Stimulated activated naive CD8-positive, alpha-beta T cell treated with anti-CD3 and anti-CD28 coated beads, Interleukin-15, amount 100 ng/mL, for 72 hours (primary cell): ENCODE measurements at regions not wholly inside any gene's neighbourhood (a gene's known extent, or its start where the extent isn't known, plus 50 kb on each side); places are given as distances from the start of the nearest gene placed in this dataset.

Source experiments
- ATAC-seq: fragments of 150-1000 bp; cut with Tn5 transposase; 2 replicates; pipeline ENCODE4 v1.10.0; 2021; ENCODE audit warnings: mild to moderate bottlenecking, moderate library complexity
- DNase-seq, 2 donors: peaks; one replicate each; pipeline ENCODE4 v3.0.0; 2021 to 2022
- H3K27ac Mint-ChIP-seq, 2 donors: one replicate each; pipeline ENCODE4 v1.8.0; 2022; ENCODE audit warnings: mild to moderate bottlenecking in 2 of 2, mixed read lengths in 2 of 2, moderate library complexity in 2 of 2
- H3K27me3 Mint-ChIP-seq: one replicate; pipeline ENCODE4 v1.8.0; 2022; ENCODE audit warnings: mixed read lengths
- H3K4me1 Mint-ChIP-seq: one replicate; pipeline ENCODE4 v1.8.0; 2022; ENCODE audit warnings: mild to moderate bottlenecking, mixed read lengths
- H3K4me3 Mint-ChIP-seq, 2 donors: one replicate each; pipeline ENCODE4 v1.8.0; 2022; ENCODE audit warnings: mild to moderate bottlenecking in 2 of 2, mixed read lengths in 2 of 2, moderate library complexity in 1 of 2
- H3K9me3 Mint-ChIP-seq, 2 donors: one replicate each; pipeline ENCODE4 v1.8.0; 2022; ENCODE audit warnings: mixed read lengths in 2 of 2

DNA sequence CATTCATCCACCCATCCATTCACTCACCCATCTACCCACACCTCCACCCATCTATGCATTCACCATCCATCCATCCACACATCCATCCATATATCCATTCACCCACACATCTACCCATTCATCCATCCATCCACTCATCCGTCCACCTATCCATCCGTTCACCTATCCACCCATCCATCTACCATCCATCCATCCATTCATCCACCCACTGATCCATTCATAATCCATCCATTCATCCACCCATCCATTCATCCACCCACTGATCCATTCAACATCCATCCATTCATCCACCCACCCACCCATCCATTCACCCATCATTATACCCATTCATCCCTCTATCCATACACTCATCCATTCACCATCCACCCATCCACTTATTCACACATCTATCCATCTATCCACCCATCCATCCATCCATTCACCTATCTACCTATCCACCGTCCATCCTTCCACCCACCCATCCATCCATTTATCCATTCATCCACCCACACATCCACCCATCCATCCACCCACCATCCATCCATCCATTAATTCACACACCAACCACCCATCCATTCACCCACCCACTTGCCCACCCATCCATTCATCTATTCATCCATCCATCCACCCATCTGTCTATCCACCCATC lies 336.5 kb upstream of the IRX4 start:
- ATAC-seq = no peak
- H3K4me3 Mint-ChIP-seq = no peak overlapping the region
- peaks cover 0 to 7% of the 10 kb centered on the region in 2 donors for H3K9me3 Mint-ChIP-seq
- no peaks in the 10 kb centered on the region for H3K4me1 Mint-ChIP-seq
- no peaks in the 10 kb centered on the region for H3K27me3 Mint-ChIP-seq
- no peak for DNase-seq
- no peak overlapping the region for H3K27ac Mint-ChIP-seq

DNA sequence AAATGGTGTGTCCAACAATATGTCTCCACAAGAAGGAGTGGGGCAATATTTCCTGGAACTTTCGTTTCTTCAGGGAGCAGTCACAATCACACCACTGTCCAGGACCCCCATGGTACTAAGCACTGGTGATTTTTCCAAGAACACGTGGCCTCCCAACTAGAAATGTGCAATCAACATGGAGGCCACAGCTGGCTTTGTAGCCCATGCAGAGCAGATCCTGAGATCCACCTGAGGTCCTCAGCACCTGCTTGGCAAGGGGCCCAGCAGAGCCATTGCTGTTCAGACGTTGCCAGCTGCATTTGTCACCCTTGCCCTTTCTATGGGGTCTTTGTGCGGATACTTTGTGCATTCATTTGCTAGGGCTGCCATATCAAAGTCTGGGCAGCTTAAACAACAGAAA lies 334.5 kb upstream of the IRX4 start:
- H3K9me3 Mint-ChIP-seq = peaks cover 0 to 7% of the 10 kb centered on the region in 2 donors
- no peaks in the 10 kb centered on the region for H3K27me3 Mint-ChIP-seq
- no peak for ATAC-seq
- H3K4me3 Mint-ChIP-seq = no peak overlapping the region
- no peaks in the 10 kb centered on the region for H3K4me1 Mint-ChIP-seq
- H3K27ac Mint-ChIP-seq = no peak overlapping the region
- no peak for DNase-seq

DNA sequence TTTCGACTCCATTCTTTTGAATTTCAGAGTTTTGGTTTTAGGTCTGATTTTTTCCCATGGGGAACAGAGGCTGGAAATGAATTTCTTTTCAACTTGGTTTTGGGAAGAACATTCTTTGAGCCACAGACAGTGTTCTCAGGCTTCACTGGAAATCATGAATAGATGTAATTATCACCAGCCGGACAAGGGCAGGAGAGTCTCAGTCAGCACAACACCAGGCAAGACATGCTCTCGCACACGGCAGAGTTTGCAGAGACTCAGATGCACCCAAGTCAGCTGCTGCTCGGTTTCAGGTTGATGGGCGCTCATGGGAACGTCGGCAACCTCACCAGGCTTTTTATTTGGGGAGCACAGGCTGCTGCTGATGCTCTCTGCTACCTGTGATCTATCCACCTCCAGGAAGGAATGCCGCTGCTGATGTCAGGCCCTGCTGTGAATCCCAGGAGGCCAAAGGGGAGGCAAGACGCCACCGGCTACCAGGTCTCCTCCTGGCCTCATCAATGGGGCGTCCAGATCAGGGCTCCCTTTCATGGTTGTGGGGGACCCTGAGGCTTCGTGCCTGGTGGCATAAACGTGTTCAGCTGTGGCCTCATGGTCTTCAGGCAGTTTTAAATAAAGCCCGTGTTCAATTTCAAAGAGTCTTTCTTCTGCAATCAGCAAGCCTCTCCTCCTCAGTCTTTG lies 332.3 kb upstream of the IRX4 start:
- H3K27ac Mint-ChIP-seq = no peak overlapping the region
- ATAC-seq (no peak), DNase-seq (no peak)
- H3K9me3 Mint-ChIP-seq = peaks cover 0 to 7% of the 10 kb centered on the region in 2 donors
- no peaks in the 10 kb centered on the region for H3K27me3 Mint-ChIP-seq
- no peaks in the 10 kb centered on the region for H3K4me1 Mint-ChIP-seq
- H3K4me3 Mint-ChIP-seq = no peak overlapping the region

DNA sequence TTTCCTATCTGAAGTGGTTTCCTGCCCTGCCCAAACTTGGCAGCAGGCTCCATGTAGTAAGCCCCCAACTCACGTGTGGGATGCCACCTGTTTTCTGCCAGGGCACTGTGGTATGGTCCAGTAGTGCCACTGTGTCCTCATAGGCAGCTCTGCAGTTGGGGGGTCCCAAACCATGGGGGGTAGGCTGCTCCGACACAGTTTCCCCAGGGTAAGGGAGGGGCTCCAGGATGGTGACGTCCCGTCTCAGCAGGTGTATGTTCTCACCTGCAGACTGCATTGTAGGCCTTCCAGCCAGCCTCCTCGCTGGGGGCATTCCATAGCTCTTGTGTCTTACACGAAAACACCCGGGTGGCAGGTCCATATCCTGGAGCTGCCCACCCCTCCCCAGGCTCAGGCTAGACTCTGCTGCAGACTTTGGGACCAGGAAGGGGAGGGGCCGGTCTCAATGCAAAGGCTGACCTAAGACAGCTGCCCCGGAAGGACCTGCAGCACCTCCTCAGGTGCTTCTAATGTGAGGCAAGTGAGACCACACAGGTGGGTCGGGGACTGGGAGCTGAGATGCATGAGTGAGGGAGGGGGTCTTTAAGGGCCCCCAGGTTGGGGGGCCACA lies 330.5 kb upstream of the IRX4 start:
- ATAC-seq (peak; percentile 37), DNase-seq (no peak)
- Mint-ChIP-seq H3K9me3 (no peaks in the 10 kb centered on the region), H3K4me3 (no peak overlapping the region), H3K27me3 (peaks cover 1% of the 10 kb centered on the region), H3K27ac (no peak overlapping the region), H3K4me1 (no peaks in the 10 kb centered on the region)

DNA sequence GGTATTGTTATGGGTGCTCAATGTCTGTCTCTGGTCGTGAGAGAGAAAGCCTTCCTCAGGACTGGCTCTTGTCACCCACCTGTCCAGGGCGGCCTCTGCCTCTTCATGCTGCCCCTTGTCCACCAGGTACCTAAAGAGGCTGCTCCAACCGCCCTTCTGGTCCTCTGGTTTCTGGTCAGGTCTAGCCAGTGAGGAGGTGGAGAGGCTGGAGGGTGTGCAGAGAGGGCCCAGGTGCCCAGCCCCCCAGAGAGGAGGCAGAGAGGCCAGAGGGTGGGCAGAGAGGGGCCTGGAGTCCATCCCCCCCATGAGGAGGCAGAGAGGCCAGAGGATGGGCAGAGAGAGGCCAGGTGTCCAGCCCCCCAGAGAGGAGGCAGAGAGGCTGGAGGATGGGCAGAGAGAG lies 329.8 kb upstream of the IRX4 start:
- no peaks in the 10 kb centered on the region for H3K9me3 Mint-ChIP-seq
- no peak for DNase-seq
- no peaks in the 10 kb centered on the region for H3K4me1 Mint-ChIP-seq
- peak; percentile 15 for ATAC-seq
- H3K27me3 Mint-ChIP-seq = peaks cover 8% of the 10 kb centered on the region
- H3K27ac Mint-ChIP-seq = no peak overlapping the region
- no peak overlapping the region for H3K4me3 Mint-ChIP-seq

DNA sequence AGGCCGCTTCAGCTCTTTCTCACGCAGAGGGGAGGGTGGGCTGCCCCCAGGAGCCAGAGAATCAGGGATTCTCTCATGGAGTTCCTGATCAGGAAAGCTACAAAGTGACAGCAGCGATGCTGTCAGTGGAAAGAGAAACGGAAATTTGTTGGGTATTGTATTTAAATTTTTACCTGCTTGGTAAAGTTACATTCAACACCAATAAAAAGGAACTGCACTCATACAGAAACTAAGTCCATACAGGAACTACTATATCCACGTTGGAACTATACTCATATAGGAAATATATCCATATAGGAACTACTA lies 325.5 kb upstream of the IRX4 start:
- DNase-seq = no peak
- Mint-ChIP-seq H3K4me1 (no peaks in the 10 kb centered on the region), H3K4me3 (no peak overlapping the region), H3K27me3 (peaks cover 44% of the 10 kb centered on the region), H3K9me3 (no peaks in the 10 kb centered on the region), H3K27ac (no peak overlapping the region)
- no peak for ATAC-seq

DNA sequence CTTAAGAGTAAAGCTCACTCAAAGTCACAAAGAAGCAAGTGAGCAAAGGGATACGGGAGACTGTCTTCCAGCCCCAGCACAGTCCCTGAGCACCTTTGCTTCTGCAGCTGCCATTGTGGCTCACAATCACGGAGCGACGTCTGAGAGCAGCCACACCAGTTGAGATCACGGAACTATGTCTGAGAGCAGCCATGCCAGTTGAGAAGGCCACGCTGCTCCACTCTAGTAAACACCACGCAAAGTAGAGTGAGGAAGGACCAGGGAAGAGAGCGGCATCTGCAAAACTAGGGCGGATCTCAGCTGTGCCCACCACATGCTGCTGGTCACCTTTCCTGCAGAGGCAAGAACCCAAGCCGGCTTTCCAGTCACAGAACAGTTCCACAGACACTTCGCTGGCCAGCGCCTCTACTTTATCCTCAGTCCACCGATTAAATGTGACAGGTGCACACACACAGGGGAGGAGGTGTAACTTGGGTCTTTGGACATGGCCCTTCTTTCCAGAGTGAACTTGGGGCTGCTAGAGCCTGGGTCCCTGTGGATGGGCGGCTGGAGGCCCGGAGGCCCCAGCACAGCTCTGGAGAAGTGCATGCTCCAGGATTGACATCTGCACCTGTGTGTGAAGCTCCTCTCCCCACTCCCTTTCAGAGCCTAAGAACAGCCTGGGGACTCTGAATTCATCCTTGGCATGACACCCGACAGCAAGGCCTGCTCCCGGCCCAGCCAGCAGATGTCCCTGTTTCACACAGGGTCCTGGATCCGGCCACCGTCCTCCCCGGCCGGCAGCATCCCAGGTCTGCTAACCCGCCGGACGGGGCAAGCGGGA lies 324.9 kb upstream of the IRX4 start:
- no peak for ATAC-seq
- Mint-ChIP-seq H3K4me1 (no peaks in the 10 kb centered on the region), H3K27ac (no peak overlapping the region), H3K4me3 (no peak overlapping the region), H3K27me3 (peaks cover 44% of the 10 kb centered on the region), H3K9me3 (no peaks in the 10 kb centered on the region)
- DNase-seq = no peak

DNA sequence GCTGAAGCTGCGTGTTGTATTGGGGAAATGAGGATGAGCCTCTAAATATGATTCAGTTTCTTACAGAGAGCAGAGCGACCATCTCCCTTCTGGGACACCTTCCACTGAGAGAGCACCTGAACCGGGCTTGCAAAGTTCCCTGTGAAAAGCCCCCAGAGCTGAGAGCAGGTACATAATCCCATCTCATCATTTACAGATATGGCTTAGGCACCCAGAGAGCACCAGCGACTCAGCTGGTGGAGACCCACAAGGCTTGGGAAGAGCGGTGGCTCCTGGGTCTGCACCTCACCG lies 324.3 kb upstream of the IRX4 start:
- no peak overlapping the region for H3K27ac Mint-ChIP-seq
- no peak overlapping the region for H3K4me3 Mint-ChIP-seq
- H3K27me3 Mint-ChIP-seq = peaks cover 44% of the 10 kb centered on the region
- DNase-seq = no peak
- no peak for ATAC-seq
- H3K9me3 Mint-ChIP-seq = no peaks in the 10 kb centered on the region
- H3K4me1 Mint-ChIP-seq = no peaks in the 10 kb centered on the region

DNA sequence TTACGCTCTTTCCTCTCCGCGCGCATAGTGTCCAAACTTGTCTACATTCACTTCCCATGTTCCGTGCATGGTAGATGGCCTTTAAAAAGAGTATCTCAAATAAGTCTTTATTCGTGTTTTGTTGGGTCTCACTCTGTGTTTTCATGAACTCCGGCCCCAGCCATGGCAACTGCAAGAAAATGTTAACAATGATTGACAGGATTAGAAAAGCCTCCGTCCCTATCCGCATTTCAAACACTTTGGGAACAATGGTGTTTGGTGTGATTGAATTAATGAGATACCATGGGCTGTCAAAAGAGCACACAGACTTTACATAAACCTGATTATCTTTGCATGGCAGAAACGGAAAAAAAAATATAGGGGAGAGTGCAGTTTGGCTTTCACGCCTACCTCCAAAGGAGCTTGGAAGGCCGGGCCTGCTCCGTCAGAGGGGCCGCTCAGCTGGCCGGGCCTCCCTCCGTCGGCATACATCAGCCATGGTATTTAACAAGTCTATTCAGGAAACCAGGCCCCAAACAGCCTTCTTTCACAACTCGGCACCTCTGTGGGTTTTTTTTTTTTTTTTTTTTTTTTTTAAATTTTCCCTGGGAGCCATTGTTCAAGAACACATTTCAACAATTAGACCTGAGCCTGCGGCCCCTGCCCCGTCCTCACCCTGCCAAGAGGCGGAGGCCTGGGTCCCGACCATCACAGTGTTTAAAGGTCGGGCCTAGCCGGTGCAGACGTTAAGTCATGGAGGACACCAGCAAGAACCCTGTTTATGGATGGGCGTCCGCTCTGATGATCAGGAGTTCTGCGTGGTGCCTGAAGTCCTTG lies 323.8 kb upstream of the IRX4 start:
- Mint-ChIP-seq H3K4me3 (no peak overlapping the region), H3K9me3 (no peaks in the 10 kb centered on the region), H3K27me3 (peaks cover 44% of the 10 kb centered on the region), H3K27ac (no peak overlapping the region), H3K4me1 (no peaks in the 10 kb centered on the region)
- DNase-seq (no peak), ATAC-seq (no peak)

DNA sequence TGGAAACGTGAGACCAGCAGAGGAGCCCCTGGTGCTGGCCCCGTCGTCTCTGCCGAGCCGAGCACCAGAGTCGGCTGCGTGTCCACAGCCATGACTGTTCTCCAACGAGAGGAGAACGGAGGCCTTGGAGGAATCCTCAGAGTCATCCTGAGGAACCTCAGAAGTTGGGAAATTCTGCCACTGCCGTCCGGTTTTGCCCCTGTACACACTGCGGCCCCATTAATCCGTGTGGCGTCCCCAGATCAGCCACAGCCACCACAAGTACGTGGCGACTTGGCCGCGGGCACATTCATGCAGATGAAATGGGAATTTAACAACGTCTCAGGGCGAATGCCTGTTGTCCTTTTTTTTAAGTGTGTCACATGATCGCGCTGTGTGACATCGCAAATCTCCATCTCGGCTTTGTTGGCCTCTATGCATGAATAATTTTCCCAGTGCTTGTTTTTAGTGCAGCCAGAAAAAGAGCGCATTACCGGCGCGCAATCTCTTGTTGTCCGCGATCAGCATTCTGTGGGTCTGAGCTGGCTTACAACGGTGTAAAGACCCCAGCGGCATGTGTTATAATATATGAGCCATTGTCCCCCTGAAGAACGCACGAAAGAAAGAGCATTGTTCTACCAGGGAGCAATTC lies 323.0 kb upstream of the IRX4 start:
- no peak overlapping the region for H3K4me3 Mint-ChIP-seq
- no peaks in the 10 kb centered on the region for H3K9me3 Mint-ChIP-seq
- DNase-seq (no peak), ATAC-seq (no peak)
- no peaks in the 10 kb centered on the region for H3K4me1 Mint-ChIP-seq
- no peak overlapping the region for H3K27ac Mint-ChIP-seq
- H3K27me3 Mint-ChIP-seq = peaks cover 44% of the 10 kb centered on the region

DNA sequence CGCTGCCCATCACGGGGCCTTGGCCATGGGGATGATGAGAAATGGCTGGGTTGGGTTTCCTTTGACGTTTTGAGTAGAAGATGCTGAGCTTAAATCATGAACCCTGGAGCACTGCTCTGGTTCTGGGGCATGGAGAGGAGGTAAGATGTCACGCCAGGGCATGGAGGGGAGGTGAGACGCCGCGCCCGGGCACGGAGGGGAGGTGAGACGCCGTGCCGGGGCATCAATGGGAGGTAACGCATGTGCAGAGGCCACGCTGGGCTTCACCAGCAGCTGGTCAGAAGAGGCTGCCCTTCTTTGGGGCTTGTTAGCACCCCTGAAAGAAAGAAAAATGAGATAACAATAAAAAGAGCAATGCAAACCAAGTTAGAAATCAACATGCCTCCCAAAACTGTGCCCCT lies 322.5 kb upstream of the IRX4 start:
- peak overlapping the region in 1 of 2 donors; percentile 13 for H3K27ac Mint-ChIP-seq
- H3K27me3 Mint-ChIP-seq = peaks cover 47% of the 10 kb centered on the region
- no peaks in the 10 kb centered on the region for H3K9me3 Mint-ChIP-seq
- no peak for DNase-seq
- H3K4me3 Mint-ChIP-seq = no peak overlapping the region
- H3K4me1 Mint-ChIP-seq = no peaks in the 10 kb centered on the region
- peak; percentile 12 for ATAC-seq

DNA sequence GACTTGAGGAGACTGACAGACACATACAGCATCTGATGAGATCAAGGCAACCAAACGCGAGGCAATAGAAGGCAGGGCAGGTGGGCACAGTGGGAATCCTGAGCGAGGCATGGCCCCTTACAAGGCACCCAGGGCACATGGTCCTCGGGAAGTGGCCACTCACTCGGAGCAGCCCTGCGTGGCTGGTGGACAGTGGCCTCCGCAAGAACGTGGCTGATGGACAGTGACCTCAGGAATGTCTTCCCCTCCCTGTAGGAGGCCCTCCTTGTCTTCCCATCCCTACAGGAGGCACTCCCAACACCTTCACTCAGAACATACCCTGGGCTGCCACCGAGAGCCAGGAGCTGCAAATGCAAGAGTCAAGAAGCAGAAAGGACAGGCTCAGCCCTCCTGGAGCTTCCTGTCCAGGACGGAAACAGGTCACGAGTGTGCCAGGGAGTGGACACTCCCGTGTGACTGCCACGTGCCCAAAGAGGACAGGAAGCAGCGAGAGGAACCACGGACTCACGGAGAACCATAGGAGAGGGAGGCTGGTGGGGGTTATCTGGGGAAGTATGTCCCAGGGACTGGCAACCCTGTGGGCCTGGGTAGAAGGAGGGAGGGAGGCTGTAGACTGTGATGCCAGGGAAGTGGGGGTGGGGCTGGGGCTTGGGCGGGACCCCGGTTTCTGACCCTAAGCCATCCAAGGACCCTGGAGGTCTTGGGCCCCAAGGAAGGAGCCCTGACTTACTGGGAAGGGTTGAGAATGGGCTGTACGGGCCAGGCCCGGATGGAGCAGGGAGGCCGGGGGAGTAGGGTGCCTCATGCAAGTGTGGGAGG lies 321.9 kb upstream of the IRX4 start:
- ATAC-seq = peak; percentile 54

DNA sequence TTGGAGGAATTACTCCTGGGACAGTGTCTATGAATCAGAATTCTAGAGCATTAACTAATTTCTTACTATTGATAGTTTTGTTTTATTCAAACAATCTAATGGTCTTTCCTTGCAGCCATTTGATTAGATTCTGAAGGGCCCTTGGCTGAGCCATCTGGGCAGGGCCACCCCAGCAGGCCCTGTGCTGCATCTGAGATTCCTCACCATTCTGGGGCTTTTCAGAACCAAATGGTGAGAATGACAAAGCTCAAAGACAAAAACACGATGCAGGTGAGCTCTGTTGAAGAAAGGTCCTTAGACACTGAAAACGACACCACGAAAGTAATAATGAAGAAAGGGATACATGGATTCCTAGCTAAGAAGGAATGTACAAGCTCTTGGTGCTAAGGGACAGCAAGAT lies 321.0 kb upstream of the IRX4 start:
- DNase-seq (no peak), ATAC-seq (no peak)
- no peak overlapping the region for H3K4me3 Mint-ChIP-seq
- no peaks in the 10 kb centered on the region for H3K4me1 Mint-ChIP-seq
- H3K9me3 Mint-ChIP-seq = no peaks in the 10 kb centered on the region
- H3K27me3 Mint-ChIP-seq = peaks cover 52% of the 10 kb centered on the region
- no peak overlapping the region for H3K27ac Mint-ChIP-seq

More for the DNA sequence above, 321.9 kb upstream of the IRX4 start:
- Mint-ChIP-seq H3K4me1 (no peaks in the 10 kb centered on the region), H3K27me3 (peaks cover 52% of the 10 kb centered on the region), H3K27ac (no peak overlapping the region), H3K4me3 (no peak overlapping the region), H3K9me3 (no peaks in the 10 kb centered on the region)
- no peak for DNase-seq

DNA sequence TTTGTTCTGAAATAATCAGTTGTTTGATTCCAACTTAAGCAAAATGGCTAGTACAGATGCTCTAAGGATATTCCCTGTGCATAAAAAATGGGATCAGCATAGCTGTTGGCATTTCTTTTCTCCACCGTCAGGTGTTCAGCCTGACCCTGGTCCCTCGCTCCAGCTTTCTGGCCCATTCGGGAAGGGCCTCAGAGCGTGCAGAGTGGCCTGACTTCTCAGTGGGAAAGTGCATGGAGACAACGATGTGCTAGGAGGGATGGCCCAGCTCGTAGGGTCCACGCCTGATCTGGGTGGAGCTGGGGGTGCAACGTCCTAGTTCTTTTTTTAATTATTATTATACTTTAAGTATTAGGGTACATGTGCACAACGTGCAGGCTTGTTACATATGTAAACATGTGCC lies 319.1 kb upstream of the IRX4 start:
- Mint-ChIP-seq H3K9me3 (peaks cover 0 to 6% of the 10 kb centered on the region in 2 donors), H3K27ac (no peak overlapping the region), H3K4me3 (no peak overlapping the region), H3K27me3 (peaks cover 49% of the 10 kb centered on the region), H3K4me1 (no peaks in the 10 kb centered on the region)
- no peak for ATAC-seq
- no peak for DNase-seq
